Mesodermal cell (in vitro differentiated cells): ENCODE measurements at regions not wholly inside any gene's neighbourhood (a gene's known extent, or its start where the extent isn't known, plus 50 kb on each side); places are given as distances from the start of the nearest gene placed in this dataset.
A peak's percentile ranks its signal among the peaks of the same experiment; 100 is the strongest.

ENCODE experiments used
- H3K27ac ChIP-seq: 2 replicates; pipeline ENCODE4 v1.7.0; 2013; ENCODE audit warnings: mild to moderate bottlenecking, low read depth, low read length, moderate library complexity; ENCODE audit not compliant: severe bottlenecking
- H3K36me3 ChIP-seq: 2 replicates; pipeline ENCODE4 v1.7.1; 2013; ENCODE audit warnings: mild to moderate bottlenecking, low read length, moderate library complexity; ENCODE audit not compliant: control insufficient read depth, insufficient read depth
- H3K4me1 ChIP-seq: one replicate; pipeline ENCODE4 v1.7.1; 2013; ENCODE audit warnings: mild to moderate bottlenecking, low read length; ENCODE audit not compliant: insufficient read depth, control insufficient read depth, poor library complexity, severe bottlenecking
- H3K4me3 ChIP-seq: 2 replicates; pipeline ENCODE4 v1.7.0; 2013; ENCODE audit warnings: low read length, control low read depth, mild to moderate bottlenecking; ENCODE audit not compliant: insufficient read depth, poor library complexity, severe bottlenecking; ENCODE audit errors: extremely low read depth
- H3K9me3 ChIP-seq: 2 replicates; pipeline ENCODE4 v1.7.1; 2013; ENCODE audit warnings: mild to moderate bottlenecking, low read length, moderate library complexity; ENCODE audit not compliant: control insufficient read depth
- WGBS, 2 experiments: methylation state at CpG; one replicate each; pipeline ENCODE4 v1.1.5; 2013; ENCODE audit warnings: missing lambda C conversion rate in 2 of 2; ENCODE audit not compliant: insufficient coverage in 2 of 2; 5-methylcytosine and 5-hydroxymethylcytosine counted together

- H3K4me3 ChIP-seq = no peak overlapping the region
- no peak overlapping the region for H3K27ac ChIP-seq
These were observed 152.5 kb upstream of the PKDCC start for GRCh38 chr2:41895334-41895664.

GRCh38 chr2:41896186-41896846 lies 151.5 kb upstream of the PKDCC start:
- WGBS, 2 experiments = 82 to 90% methylated on average over 4 of the region's 5 CpGs
- Histone ChIP-seq H3K36me3 (no peaks in the 10 kb centered on the region), H3K4me1 (no peaks in the 10 kb centered on the region), H3K4me3 (no peak overlapping the region), H3K9me3 (no peaks in the 10 kb centered on the region), H3K27ac (peak overlapping the region; percentile 19)

More at GRCh38 chr2:41895334-41895664, 152.5 kb upstream of the PKDCC start:
- Histone ChIP-seq H3K4me1 (no peaks in the 10 kb centered on the region), H3K36me3 (no peaks in the 10 kb centered on the region), H3K9me3 (no peaks in the 10 kb centered on the region)
- WGBS, 2 experiments = 56 to 60% methylated on average over 1 of the region's 1 CpG

- Histone ChIP-seq H3K4me3 (no peak overlapping the region), H3K4me1 (no peaks in the 10 kb centered on the region), H3K27ac (no peak overlapping the region), H3K9me3 (no peaks in the 10 kb centered on the region), H3K36me3 (no peaks in the 10 kb centered on the region)
- 80% methylated on average over 2 of the region's 2 CpGs; no CpG with 5 or more reads in 1 of the 2 experiments for WGBS, 2 experiments
These were observed 148.6 kb upstream of the PKDCC start for GRCh38 chr2:41899189-41899588.

- Histone ChIP-seq H3K4me3 (no peak overlapping the region), H3K27ac (no peak overlapping the region), H3K36me3 (no peaks in the 10 kb centered on the region), H3K9me3 (no peaks in the 10 kb centered on the region), H3K4me1 (no peaks in the 10 kb centered on the region)
- WGBS, 2 experiments = 100% methylated on average over 1 of the region's 1 CpG; no CpG with 5 or more reads in 1 of the 2 experiments
These were observed 147.7 kb upstream of the PKDCC start for GRCh38 chr2:41900101-41900577.

GRCh38 chr2:41902897-41903296 lies 144.9 kb upstream of the PKDCC start:
- no peaks in the 10 kb centered on the region for H3K9me3 ChIP-seq
- peaks cover 22% of the 10 kb centered on the region for H3K4me1 ChIP-seq
- no peak overlapping the region for H3K4me3 ChIP-seq
- H3K27ac ChIP-seq = no peak overlapping the region
- WGBS, 2 experiments = 94% methylated on average over 2 of the region's 2 CpGs; no CpG with 5 or more reads in 1 of the 2 experiments
- no peaks in the 10 kb centered on the region for H3K36me3 ChIP-seq

- H3K9me3 ChIP-seq = no peaks in the 10 kb centered on the region
- no peaks in the 10 kb centered on the region for H3K36me3 ChIP-seq
- no peak overlapping the region for H3K4me3 ChIP-seq
- H3K4me1 ChIP-seq = peaks cover 27% of the 10 kb centered on the region
- H3K27ac ChIP-seq = no peak overlapping the region
These were observed 144.2 kb upstream of the PKDCC start for GRCh38 chr2:41903474-41904135.

GRCh38 chr2:41904459-41904858 lies 143.4 kb upstream of the PKDCC start:
- WGBS, 2 experiments = 100% methylated on average over 1 of the region's 2 CpGs; no CpG with 5 or more reads in 1 of the 2 experiments
- Histone ChIP-seq H3K36me3 (no peaks in the 10 kb centered on the region), H3K4me3 (no peak overlapping the region), H3K27ac (no peak overlapping the region), H3K9me3 (no peaks in the 10 kb centered on the region), H3K4me1 (peaks cover 31% of the 10 kb centered on the region)

- Histone ChIP-seq H3K9me3 (no peaks in the 10 kb centered on the region), H3K27ac (no peak overlapping the region), H3K4me3 (no peak overlapping the region), H3K36me3 (no peaks in the 10 kb centered on the region), H3K4me1 (peaks cover 31% of the 10 kb centered on the region)
- WGBS, 2 experiments = 82 to 92% methylated on average over 5 to 7 of the region's 7 CpGs
These were observed 142.1 kb upstream of the PKDCC start for GRCh38 chr2:41905597-41906337.

- no peaks in the 10 kb centered on the region for H3K9me3 ChIP-seq
- no peaks in the 10 kb centered on the region for H3K36me3 ChIP-seq
- no peak overlapping the region for H3K4me3 ChIP-seq
- no peak overlapping the region for H3K27ac ChIP-seq
- no CpG with 5 or more reads among the region's 4 CpGs for WGBS, 2 experiments
- H3K4me1 ChIP-seq = peaks cover 31% of the 10 kb centered on the region
These were observed 141.5 kb upstream of the PKDCC start for GRCh38 chr2:41906338-41906725.

GRCh38 chr2:41907141-41907540 lies 140.7 kb upstream of the PKDCC start:
- H3K9me3 ChIP-seq = no peaks in the 10 kb centered on the region
- no peak overlapping the region for H3K4me3 ChIP-seq
- no peak overlapping the region for H3K27ac ChIP-seq
- WGBS, 2 experiments = 93 to 95% methylated on average over 3 to 6 of the region's 6 CpGs
- no peaks in the 10 kb centered on the region for H3K36me3 ChIP-seq
- H3K4me1 ChIP-seq = peaks cover 31% of the 10 kb centered on the region
